K562 (cell line): ENCODE measurements at regions not wholly inside any gene's neighbourhood (a gene's known extent, or its start where the extent isn't known, plus 50 kb on each side); places are given as distances from the start of the nearest gene placed in this dataset.

Experiments
- ATAC-seq: fragments of 200-7000 bp; cut with Tn5 transposase; 3 replicates; pipeline ENCODE4 v1.9.1; 2020; ENCODE audit warnings: moderate library complexity
- BruUV-seq: library from RNA; stranded (reverse); fragments of 400-500 nt; replicated peaks from 2 replicates; lab custom pipeline; 2021; lab: Mats Ljungman, UMichigan
- CTCF ChIA-PET: fragments of 300-600 bp; formaldehyde crosslinking; extraction: SDS; loops from one replicate; lab custom pipeline; 2021; ENCODE audit warnings: low intra/inter-chr PET ratio; lab: Yijun Ruan, JAX
- POLR2A ChIA-PET: fragments of 300-600, 350-650 bp; sonication (Branson Sonifier 250); formaldehyde crosslinking; extraction: SDS; loops from one replicate; lab custom pipeline; 2021; ENCODE audit warnings: antibody characterized with exemption, inconsistent platforms; lab: Yijun Ruan, JAX
- DNase-seq, 4 experiments: peaks; one replicate each; pipeline versions ENCODE4 v3.0.0 to v3.0.0-alpha.2; 2011 to 2018; ENCODE audit warnings: low spot score in 3 of 4, mixed read lengths in 3 of 4; ENCODE audit errors: extremely low read depth in 1 of 4
- FAIRE-seq: peaks from 2 replicates; lab custom pipeline; 2011; peaks lifted over from hg19 to GRCh38; lab: Jason Lieb, UNC
- H2AFZ ChIP-seq: 2 replicates; pipeline ENCODE4 v1.6.0; 2011; ENCODE audit warnings: low read depth, low read length, control low read depth, inconsistent platforms
- H3K27ac ChIP-seq: fragments of 200-600 bp; 3 replicates; pipeline ENCODE4 v1.8.0; 2011; ENCODE audit warnings: low read depth, mild to moderate bottlenecking, control low read depth, inconsistent platforms, low read length, moderate library complexity, mixed read lengths; ENCODE audit errors: extremely low read depth
- H3K27me3 ChIP-seq, 2 experiments: fragments of 300-600 bp in 1 of 2; 2 replicates in 1 of 2; 3 replicates in 1 of 2; pipeline versions ENCODE4 v1.6.0 to v1.8.0; 2011; ENCODE audit warnings: inconsistent platforms in 2 of 2, low read length in 2 of 2, mild to moderate bottlenecking in 1 of 2, mixed read lengths in 1 of 2, moderate library complexity in 1 of 2; ENCODE audit not compliant: control insufficient read depth in 2 of 2, insufficient read depth in 2 of 2
- H3K36me3 ChIP-seq: fragments of 300-600 bp; 3 replicates; pipeline ENCODE4 v1.8.0; 2011; ENCODE audit warnings: mild to moderate bottlenecking, low read length, inconsistent platforms; ENCODE audit not compliant: control insufficient read depth, insufficient read depth
- H3K4me1 ChIP-seq, 2 experiments: fragments of 200-600 bp in 1 of 2; replicated peaks in 1 of 2; 2 replicates in 1 of 2; 3 replicates in 1 of 2; pipeline versions ENCODE4 v1.5.1 to v1.8.0; 2011; ENCODE audit warnings: inconsistent platforms in 2 of 2, low read length in 2 of 2, mild to moderate bottlenecking in 1 of 2, mixed read lengths in 1 of 2, moderate library complexity in 1 of 2; ENCODE audit not compliant: control insufficient read depth in 2 of 2, insufficient read depth in 2 of 2
- H3K4me2 ChIP-seq: 2 replicates; pipeline ENCODE4 v1.6.1; 2011; ENCODE audit warnings: low read length, control low read depth, inconsistent platforms, mixed read lengths; ENCODE audit not compliant: insufficient read depth
- H3K4me3 ChIP-seq: fragments of 200-600 bp; sonication (generic), shearing (Covaris generic); 2 replicates; pipeline ENCODE4 v1.5.1; 2016; ENCODE audit warnings: control low read depth, inconsistent platforms
- H3K79me2 ChIP-seq: fragments of 200-600 bp; 3 replicates; pipeline ENCODE4 v1.8.0; 2011; ENCODE audit warnings: low read length, inconsistent platforms; ENCODE audit not compliant: control insufficient read depth, insufficient read depth
- H3K9ac ChIP-seq, 2 experiments: 2 replicates each; pipeline versions ENCODE4 v1.6.0 to v1.6.1; 2011; ENCODE audit warnings: low read depth in 2 of 2, low read length in 2 of 2, control low read depth in 1 of 2, inconsistent platforms in 1 of 2, mild to moderate bottlenecking in 1 of 2, mixed read lengths in 1 of 2; ENCODE audit not compliant: insufficient read depth in 1 of 2
- H3K9me1 ChIP-seq: one replicate; pipeline ENCODE4 v1.6.0; 2011; ENCODE audit warnings: inconsistent platforms, mild to moderate bottlenecking, low read length, moderate library complexity; ENCODE audit not compliant: control insufficient read depth, insufficient read depth
- H3K9me3 ChIP-seq: replicated peaks from 2 replicates; pipeline ENCODE4 v1.5.1; 2011; ENCODE audit warnings: low read depth, low read length, inconsistent platforms; ENCODE audit not compliant: control insufficient read depth, insufficient read depth
- H4K20me1 ChIP-seq: replicated peaks from 2 replicates; pipeline ENCODE4 v1.6.1; 2011; ENCODE audit warnings: low read length, inconsistent platforms, mixed read lengths; ENCODE audit not compliant: control insufficient read depth, insufficient read depth
- ARID2 ChIP-seq: fragments of 450-650 bp; IDR thresholded peaks from 2 replicates; pipeline ENCODE4 v1.6.1; 2017; ENCODE audit warnings: antibody characterized with exemption, mild to moderate bottlenecking
- BHLHE40 ChIP-seq: IDR thresholded peaks from 2 replicates; pipeline ENCODE4 v1.6.1; 2011; ENCODE audit warnings: low read length, improper control_type of control experiment
- CCNT2 ChIP-seq: IDR thresholded peaks from 2 replicates; pipeline ENCODE4 v1.6.1; 2011; ENCODE audit warnings: borderline replicate concordance, low read depth, mild to moderate bottlenecking, moderate library complexity, mixed read lengths, low read length; ENCODE audit not compliant: insufficient read length; ENCODE audit errors: extremely low read depth
- FOXJ2 ChIP-seq: fragments of 200-800 bp; sonication (Bioruptor generic); IDR thresholded peaks from 2 replicates; pipeline ENCODE4 v1.6.1; 2016; ENCODE audit warnings: missing genetic modification characterization, missing compliant biosample characterization
- HNRNPLL ChIP-seq: fragments of 200-400 bp; formaldehyde crosslinking; IDR thresholded peaks from 2 replicates; pipeline ENCODE4 v1.6.1; 2017; ENCODE audit warnings: low read length, low read depth, mild to moderate bottlenecking; ENCODE audit not compliant: poor library complexity, severe bottlenecking
- JUN ChIP-seq, 2 experiments: sonication (generic) in 1 of 2; formaldehyde crosslinking in 1 of 2; IDR thresholded peaks; 2 replicates each; pipeline versions ENCODE4 v1.6.1 to v1.8.0; 2012 to 2022; ENCODE audit warnings: borderline replicate concordance in 2 of 2, mild to moderate bottlenecking in 2 of 2, improper control_type of control experiment in 1 of 2, low read depth in 1 of 2, low read length in 1 of 2, missing genetic modification reagents in 1 of 2
- JUND ChIP-seq, 2 experiments: IDR thresholded peaks; 2 replicates in 1 of 2; 3 replicates in 1 of 2; pipeline ENCODE4 v1.6.1; 2011; ENCODE audit warnings: borderline replicate concordance in 2 of 2, low read depth in 2 of 2, low read length in 2 of 2, improper control_type of control experiment in 1 of 2, missing biosample characterization in 1 of 2, missing genetic modification characterization in 1 of 2, missing genetic modification reagents in 1 of 2
- L3MBTL2 ChIP-seq: fragments of 450-650 bp; IDR thresholded peaks from 2 replicates; pipeline ENCODE4 v1.6.1; 2016; ENCODE audit warnings: mild to moderate bottlenecking, moderate library complexity
- MTA3 ChIP-seq: fragments of 450-650 bp; formaldehyde crosslinking; IDR thresholded peaks from 2 replicates; pipeline ENCODE4 v1.6.1; 2017; ENCODE audit warnings: mild to moderate bottlenecking, borderline replicate concordance
- MYC ChIP-seq, 2 experiments: fragments of 250-450 bp in 1 of 2; sonication (Bioruptor Pico) in 1 of 2; IDR thresholded peaks; 2 replicates each; pipeline versions ENCODE4 v1.5.1 to v1.6.1; 2012 to 2021; ENCODE audit warnings: low read depth in 2 of 2, borderline replicate concordance in 1 of 2, improper control_type of control experiment in 1 of 2, low read length in 1 of 2, mild to moderate bottlenecking in 1 of 2, moderate library complexity in 1 of 2
- SP1 ChIP-seq: sonication (generic); formaldehyde crosslinking; IDR thresholded peaks from 2 replicates; pipeline ENCODE4 v1.8.1; 2022; ENCODE audit warnings: mild to moderate bottlenecking, missing genetic modification reagents
- STAG1 ChIP-seq: sonication (generic); formaldehyde crosslinking; IDR thresholded peaks from 2 replicates; pipeline ENCODE4 v1.5.0; 2020; ENCODE audit warnings: missing genetic modification reagents, borderline replicate concordance
- TFE3 ChIP-seq: fragments of 450-650 bp; formaldehyde crosslinking; IDR thresholded peaks from 2 replicates; pipeline ENCODE4 v1.4.0; 2020; ENCODE audit warnings: mild to moderate bottlenecking, mixed read lengths
- ZBTB9 ChIP-seq: fragments of 450-650 bp; formaldehyde crosslinking; IDR thresholded peaks from 2 replicates; pipeline ENCODE4 v1.4.0; 2020; ENCODE audit warnings: mild to moderate bottlenecking, moderate library complexity
- WGBS: fragments of 100-300 bp; shearing (Covaris generic); methylation state at CpG from one replicate; pipeline ENCODE4 v1.1.6; 2016; ENCODE audit warnings: low coverage, mixed read lengths; ENCODE audit not compliant: insufficient coverage; ENCODE audit errors: missing lambda C conversion rate; 5-methylcytosine and 5-hydroxymethylcytosine counted together
- in situ Hi-C: fragments of 300-500 bp; cut with MboI; formaldehyde crosslinking; loops from 4 replicates; pipeline ENCODE4 v1.15.0; 2018; ENCODE audit warnings: inconsistent platforms, mixed read lengths
- intact Hi-C: fragments of 100-400 bp; cut with micrococcal nuclease; formaldehyde crosslinking; loops from 2 replicates; pipeline ENCODE4 v1.14.2; 2022

- H3K36me3 ChIP-seq, result no peaks in the 10 kb centered on the region
- H3K9me3 ChIP-seq, result no peaks in the 10 kb centered on the region
- peak; percentile 88 for FAIRE-seq
- no peaks in the 10 kb centered on the region for H3K79me2 ChIP-seq
- peak; percentile 99 for ATAC-seq
- H3K27me3 ChIP-seq, result peaks cover 17 to 28% of the 10 kb centered on the region in 2 experiments; a peak in 3 of 5 replicates
- no peaks in the 10 kb centered on the region for H4K20me1 ChIP-seq
- BruUV-seq, result no TSS peak
- POLR2A ChIA-PET, result no interaction called here
- intact Hi-C loops, result loop anchor here (2.0 to 10.0 kb wide), 5 partner anchors 127 to 731 kb away; no protein-coding TSS in a partner anchor
- in situ Hi-C loops, result no loop called here
- H3K9me1 ChIP-seq, result no peaks in the 10 kb centered on the region
- CTCF ChIA-PET, result interaction anchor here (0.6 to 0.8 kb wide), 4 partner anchors 31 to 731 kb away, joined by 3 read pairs; no protein-coding TSS in a partner anchor
- peak overlapping the region; percentile 64 for H2AFZ ChIP-seq
- WGBS, result 3% methylated on average over 19 of the region's 19 CpGs
- peaks cover 0 to 3% of the 10 kb centered on the region in 2 experiments; a peak in 2 of 5 replicates for H3K4me1 ChIP-seq
- no peak overlapping the region for H3K9ac ChIP-seq
- H3K27ac ChIP-seq, result no peak overlapping the region
- no peak overlapping the region; the same call in 1 of the 2 replicates for H3K4me2 ChIP-seq
- H3K4me3 ChIP-seq, result no peak overlapping the region
- DNase-seq, result peak; percentile 87 to 95 (median 92)
- TF ChIP-seq FOXJ2 (tag), result peak; percentile 35; the same call in 1 of the 2 replicates
- TF ChIP-seq HNRNPLL, result peak; percentile 30
- TF ChIP-seq SP1 (CRISPR knock-in tag), result 0 out of 2 replicates have a peak, but pooled peaks have one; percentile 40
- TF ChIP-seq ZBTB9 (CRISPR knock-in tag), result no peak
- peak; percentile 60; the same call in 1 of the 2 replicates for TF ChIP-seq BHLHE40
- TF ChIP-seq TFE3 (CRISPR knock-in tag), result peak; percentile 84
- TF ChIP-seq L3MBTL2, result peak; percentile 59; the same call in 1 of the 2 replicates
- 0 out of 2 replicates have a peak, but pooled peaks have one; percentile 72 for TF ChIP-seq ARID2
- TF ChIP-seq MYC (IDR thresholded peaks at IDR 0.05; ENCODE audit: low read depth, low read length), result peak; percentile 84
- no peak for TF ChIP-seq MYC (CRISPR knock-in tag; IDR thresholded peaks at IDR 0.05; ENCODE audit: borderline replicate concordance, low read depth)
- no peak for TF ChIP-seq CCNT2
- no peak for TF ChIP-seq JUN (IDR thresholded peaks at IDR 0.05; ENCODE audit: borderline replicate concordance, low read depth, low read length)
- TF ChIP-seq JUN (CRISPR knock-in tag; IDR thresholded peaks at IDR 0.05; ENCODE audit: borderline replicate concordance), result peak; percentile 40; the same call in 1 of the 2 replicates
- TF ChIP-seq JUND (IDR thresholded peaks at IDR 0.05; ENCODE audit: borderline replicate concordance, low read depth, low read length), result peak; percentile 57; the same call in 1 of the 2 replicates
- peak; percentile 11; the same call in 1 of the 3 replicates for TF ChIP-seq JUND (tag; IDR thresholded peaks at IDR 0.05; ENCODE audit: borderline replicate concordance, low read depth, low read length)
- TF ChIP-seq MTA3, result peak; percentile 30; the same call in 1 of the 2 replicates
- peak; percentile 82; the same call in 1 of the 2 replicates for TF ChIP-seq STAG1 (CRISPR knock-in tag)
These were observed 221.0 kb upstream of the CSF3R start for GRCh38 chr1:36703526-36704208.
